ENCODE measurements at regions not wholly inside any gene's neighbourhood (a gene's known extent, or its start where the extent isn't known, plus 50 kb on each side); places are given as distances from the start of the nearest gene placed in this dataset.

GRCh38 chr2:155908567-155908966 is 424.0 kb downstream of the NR4A2 start:
- Histone ChIP-seq H3K79me1 (ENCODE audit: low read depth in 1 of 2, low read length in 2 of 2) (no peaks in the 10 kb centered on the region), H2AFZ (replicated peaks; ENCODE audit: low read length, poor library complexity) (no peak overlapping the region), H2BK20ac (ENCODE audit: low read depth, low read length) (no peak overlapping the region), H2BK5ac (ENCODE audit: low read depth, low read length, poor library complexity, severe bottlenecking) (no peak overlapping the region), H2AK5ac (ENCODE audit: low read depth, low read length) (no peak overlapping the region), H3K9ac (ENCODE audit: low read depth, low read length) (no peak overlapping the region), H3K18ac (ENCODE audit: low read depth, low read length) (no peak overlapping the region), H3K9me3 (ENCODE audit: control insufficient read depth, insufficient read depth, low read length) (0 out of 2 replicates have a peak, but pooled peaks cover 2% of the 10 kb centered on the region), H2BK15ac (ENCODE audit: low read depth, low read length) (no peak overlapping the region), H3K23ac (ENCODE audit: low read depth, low read length) (no peak overlapping the region), H4K91ac (ENCODE audit: insufficient read depth, low read depth, low read length) (no peak overlapping the region), H4K5ac (ENCODE audit: low read depth, low read length) (no peak overlapping the region), H3K56ac (ENCODE audit: extremely low read depth, insufficient read depth, low read length) (no peak overlapping the region), H3K4me1 (ENCODE audit: control insufficient read depth, insufficient read depth, low read length) (no peaks in the 10 kb centered on the region), H4K8ac (ENCODE audit: low read depth in 2 of 2, low read length in 2 of 2) (no peak overlapping the region), H3K4me2 (ENCODE audit: low read depth, low read length) (no peak overlapping the region), H4K20me1 (ENCODE audit: insufficient read depth, low read length) (no peaks in the 10 kb centered on the region), H3K14ac (replicated peaks; ENCODE audit: low read depth, low read length) (no peak overlapping the region), H3K9me1 (ENCODE audit: insufficient read depth, low read length) (no peaks in the 10 kb centered on the region), H3K4ac (ENCODE audit: low read depth, low read length) (no peak overlapping the region), H2AK9ac (replicated peaks; ENCODE audit: low read depth, low read length, poor library complexity) (no peak overlapping the region), H3K4me3 (ENCODE audit: insufficient read depth, low read depth, low read length) (no peak overlapping the region), H2BK120ac (ENCODE audit: low read depth, low read length) (no peak overlapping the region), H3K27ac (ENCODE audit: insufficient read depth, low read length) (no peak overlapping the region), H3K36me3 (ENCODE audit: control insufficient read depth, insufficient read depth, low read length) (no peaks in the 10 kb centered on the region), H3K27me3 (ENCODE audit: control insufficient read depth, insufficient read depth, low read length) (no peaks in the 10 kb centered on the region)
- dilution Hi-C loops (cut with HindIII; ENCODE audit: low sequenced_read_pairs, unreplicated experiment) (no loop called here), in situ Hi-C loops (cut with MboI; ENCODE audit: low sequenced_read_pairs) (no loop called here), intact Hi-C loops (cut with micrococcal nuclease) (no loop called here)
- no CpG with 5 or more reads among the region's 1 CpG for WGBS, 2 experiments (ENCODE audit: extremely low coverage in 2 of 2, insufficient read length in 1 of 2)
- ATAC-seq (ENCODE audit: low read depth): no peak
- CTCF ChIA-PET: no interaction called here
- TF ChIP-seq RCOR1 (IDR thresholded peaks at IDR 0.05; ENCODE audit: insufficient replicate concordance, low read length): no peak
- TF ChIP-seq MAFK (IDR thresholded peaks at IDR 0.05; ENCODE audit: low read depth, low read length): no peak
- no peak for TF ChIP-seq RFX5 (IDR thresholded peaks at IDR 0.05; ENCODE audit: low read depth, low read length)
- no peak for TF ChIP-seq ELK1 (IDR thresholded peaks at IDR 0.05; ENCODE audit: borderline replicate concordance, low read depth, low read length)
- TF ChIP-seq MAZ (IDR thresholded peaks at IDR 0.05; ENCODE audit: borderline replicate concordance, low read depth, low read length): no peak
- no peak for TF ChIP-seq BHLHE40 (IDR thresholded peaks at IDR 0.05; ENCODE audit: low read depth, low read length)
- no peak for TF ChIP-seq USF2 (IDR thresholded peaks at IDR 0.05; ENCODE audit: low read depth, low read length)
- no peak for TF ChIP-seq CTCF (conservative IDR thresholded peaks at IDR 0.05; ENCODE audit: low read depth, low read length)
- TF ChIP-seq CEBPB (IDR thresholded peaks at IDR 0.05; ENCODE audit: low read depth, low read length): no peak
- no peak for TF ChIP-seq NFE2L2 (IDR thresholded peaks at IDR 0.05; ENCODE audit: low read depth, low read length)
- no peak for DNase-seq
- no TSS peak for BruUV-seq (replicated peaks)
- POLR2A ChIA-PET (ENCODE audit: unreplicated experiment): no interaction called here

All from IMR-90 (cell line).